Activated T-cell treated with anti-CD3 and anti-CD28 coated beads, Interleukin-2, amount 50 U/mL, for 72 hours (primary cell): ENCODE measurements at regions not wholly inside any gene's neighbourhood (a gene's known extent, or its start where the extent isn't known, plus 50 kb on each side); places are given as distances from the start of the nearest gene placed in this dataset.
"Not testable (repeated sequence)": the region's sequence is repeated elsewhere in the genome, so short reads cannot be mapped to it uniquely, and the experiment has no call there.

Source experiments
- ATAC-seq, 2 donors: fragments of 150-1000 bp; cut with Tn5 transposase; replicated peaks in 1 of 2; 2 replicates each; pipeline ENCODE4 v1.10.0; 2021; ENCODE audit warnings: moderate library complexity in 2 of 2, mild to moderate bottlenecking in 1 of 2
- DNase-seq, 2 donors: peaks; one replicate each; pipeline ENCODE4 v3.0.0; 2021 to 2022; ENCODE audit warnings: mixed read lengths in 1 of 2
- H3K27ac Mint-ChIP-seq: one replicate; pipeline ENCODE4 v1.8.0; 2022; ENCODE audit warnings: mild to moderate bottlenecking, moderate library complexity, mixed read lengths
- H3K27me3 Mint-ChIP-seq: one replicate; pipeline ENCODE4 v1.8.0; 2022; ENCODE audit warnings: low read depth, mixed read lengths
- H3K36me3 Mint-ChIP-seq, 2 donors: one replicate each; pipeline ENCODE4 v1.8.0; 2022; ENCODE audit warnings: mixed read lengths in 2 of 2, mild to moderate bottlenecking in 1 of 2; ENCODE audit not compliant: insufficient read depth in 2 of 2
- H3K4me1 Mint-ChIP-seq: one replicate; pipeline ENCODE4 v1.8.0; 2022; ENCODE audit warnings: low read depth, mixed read lengths
- H3K4me3 Mint-ChIP-seq, 2 donors: one replicate each; pipeline ENCODE4 v1.8.0; 2022; ENCODE audit warnings: mild to moderate bottlenecking in 2 of 2, mixed read lengths in 2 of 2, moderate library complexity in 2 of 2
- H3K9me3 Mint-ChIP-seq, 2 donors: one replicate each; pipeline ENCODE4 v1.8.0; 2022; ENCODE audit warnings: mixed read lengths in 2 of 2

DNA sequence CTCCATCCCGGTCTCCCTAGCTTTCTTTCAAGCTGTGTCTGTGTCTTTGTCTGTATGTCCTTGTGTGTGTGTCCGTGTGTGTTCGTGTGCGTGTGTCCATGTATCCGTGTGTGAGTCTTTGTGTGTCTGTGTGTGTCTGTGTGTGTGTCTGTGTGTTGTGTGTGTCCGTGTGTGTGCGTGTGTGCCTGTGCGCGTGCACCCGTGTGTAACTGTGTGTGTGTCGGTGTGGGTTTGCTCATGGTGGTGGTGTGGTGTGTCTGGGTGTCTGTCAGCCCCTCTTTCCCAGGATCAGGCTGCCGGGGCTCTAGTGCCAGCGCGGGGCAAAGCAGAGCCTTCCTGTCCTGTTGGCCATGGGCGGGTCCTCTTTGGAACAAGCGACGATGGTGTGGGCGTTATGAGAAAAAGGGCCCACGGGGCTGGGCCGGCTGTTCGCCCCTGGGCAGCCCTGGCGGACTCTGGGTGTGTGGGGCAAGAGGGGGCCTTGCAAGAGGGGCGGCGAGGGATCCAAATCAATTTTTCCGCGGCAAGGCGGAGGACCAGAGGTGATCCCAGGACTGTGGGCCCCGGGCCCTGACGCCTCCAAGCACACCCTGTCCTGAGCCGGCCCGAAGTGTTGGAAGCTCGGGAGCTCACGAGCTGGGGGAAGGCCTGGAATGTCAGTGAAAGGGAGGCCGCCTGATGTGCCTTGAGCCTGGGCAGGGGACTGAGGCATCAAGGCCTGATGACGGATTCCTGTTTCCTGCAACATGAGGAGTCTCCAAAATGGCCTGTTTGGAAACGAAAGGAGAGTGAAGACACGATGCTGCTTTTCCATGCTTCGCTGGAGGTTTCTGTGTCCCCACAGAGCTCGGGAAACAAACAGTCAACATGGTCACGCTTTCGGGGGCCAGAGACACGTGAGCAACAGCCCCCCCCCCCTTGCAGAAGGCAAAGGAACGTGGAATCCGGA, 3929.2 kb upstream of the OR11H1 start:
- no peak overlapping the region for H3K27ac Mint-ChIP-seq
- H3K27me3 Mint-ChIP-seq: no peaks in the 10 kb centered on the region
- H3K4me1 Mint-ChIP-seq: no peaks in the 10 kb centered on the region
- H3K4me3 Mint-ChIP-seq: no peak overlapping the region
- H3K9me3 Mint-ChIP-seq: peaks cover 8 to 11% of the 10 kb centered on the region in 2 donors
- no peak for DNase-seq
- ATAC-seq: no peak
- H3K36me3 Mint-ChIP-seq: peaks cover 12 to 16% of the 10 kb centered on the region in 2 donors

DNA sequence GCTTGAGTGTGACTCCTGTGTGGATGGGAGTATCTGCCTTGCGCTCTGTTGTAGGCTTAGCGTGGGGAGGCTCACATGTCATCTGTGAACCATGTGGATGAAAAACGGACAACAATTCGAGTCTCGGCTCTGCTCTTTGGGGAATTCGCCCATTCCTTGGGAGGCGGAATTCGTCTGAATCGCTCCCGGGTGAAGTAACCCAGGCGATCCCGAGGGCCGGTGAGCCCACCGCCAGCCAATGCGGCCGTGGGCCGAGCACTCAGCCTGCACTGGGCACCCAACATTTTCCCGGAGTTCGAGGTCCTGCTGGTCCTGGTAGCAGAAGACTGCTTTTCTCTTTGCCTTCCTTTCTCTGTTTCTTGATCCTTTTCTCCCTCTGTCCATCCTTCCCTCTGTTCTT, 3928.5 kb upstream of the OR11H1 start:
- not testable (repeated sequence) for H3K4me3 Mint-ChIP-seq, H3K4me1 Mint-ChIP-seq, ATAC-seq, H3K27ac Mint-ChIP-seq, DNase-seq, H3K27me3 Mint-ChIP-seq
- Mint-ChIP-seq H3K36me3 (peaks cover 13 to 16% of the 10 kb centered on the region in 2 donors), H3K9me3 (peaks cover 10 to 14% of the 10 kb centered on the region in 2 donors)

DNA sequence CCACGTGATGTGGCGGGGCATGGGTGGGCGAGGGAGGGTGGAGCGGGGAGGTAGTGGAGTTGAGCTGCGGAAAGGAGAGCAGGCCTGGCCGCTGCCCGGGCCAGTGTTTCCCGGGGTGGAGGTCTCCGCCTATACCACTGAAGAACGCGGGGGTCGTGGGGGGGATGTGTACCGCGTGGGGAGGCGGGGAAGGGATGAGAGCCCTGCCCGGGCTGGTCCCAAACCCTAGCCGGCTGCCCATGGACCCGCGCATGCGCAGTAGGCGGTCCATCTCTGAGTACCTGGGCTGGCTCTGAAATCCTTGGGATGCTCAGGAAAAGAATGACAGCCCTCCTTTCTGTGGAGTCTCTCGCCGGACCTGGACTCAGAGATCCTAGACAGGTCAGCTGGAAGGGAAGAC, 3927.8 kb upstream of the OR11H1 start:
- H3K4me3 Mint-ChIP-seq, ATAC-seq, DNase-seq, H3K27me3 Mint-ChIP-seq, H3K4me1 Mint-ChIP-seq, H3K27ac Mint-ChIP-seq: not testable (repeated sequence)
- Mint-ChIP-seq H3K9me3 (peaks cover 10 to 12% of the 10 kb centered on the region in 2 donors), H3K36me3 (peaks cover 13 to 16% of the 10 kb centered on the region in 2 donors)

DNA sequence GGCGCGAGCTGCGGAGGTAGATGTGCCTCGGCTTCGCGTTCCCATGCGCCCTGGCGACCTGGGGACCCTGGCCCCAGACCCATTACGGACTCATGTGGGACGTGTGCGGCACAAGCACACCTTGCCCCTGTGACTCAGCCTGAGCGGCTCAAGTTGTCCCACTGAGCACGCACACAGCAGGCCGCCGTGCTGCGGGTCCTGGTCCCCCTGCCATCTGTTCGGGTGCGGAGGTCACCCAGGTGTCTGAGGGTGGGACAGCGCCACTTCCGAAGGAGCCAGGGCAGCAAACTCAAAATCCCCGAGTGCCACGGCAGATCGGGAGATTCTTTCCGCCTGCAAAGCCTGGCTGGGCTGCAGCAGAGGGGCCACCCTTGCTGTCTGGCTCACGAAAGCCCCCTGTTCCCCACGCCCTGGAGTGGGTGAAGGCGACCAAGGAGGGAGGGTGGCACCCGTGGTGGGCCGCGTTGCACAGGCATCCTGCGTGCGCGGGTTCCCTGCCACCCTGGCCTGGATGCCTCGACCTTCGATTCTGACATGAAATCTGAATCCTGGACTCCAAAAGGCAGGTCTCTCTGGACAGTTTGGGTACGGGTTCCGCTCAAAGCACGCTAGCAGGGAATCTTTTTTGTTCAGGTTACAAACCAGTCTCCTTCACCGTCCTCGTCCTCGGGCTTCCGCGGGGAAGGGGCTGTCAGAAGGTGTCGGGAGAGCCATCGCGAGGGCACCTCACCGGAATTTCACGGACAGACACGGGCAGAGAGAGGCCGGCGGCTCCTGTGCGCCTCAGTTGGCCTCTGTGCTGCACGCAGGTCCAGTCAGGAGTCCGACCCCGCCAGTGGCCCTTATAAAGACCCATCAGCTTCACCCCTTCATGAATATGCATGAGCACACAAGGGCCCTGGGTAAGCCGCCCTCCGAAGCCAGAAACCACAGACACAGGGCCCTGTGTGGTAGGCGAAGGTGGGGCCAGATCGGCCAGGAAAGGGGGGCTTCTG, 3926.8 kb upstream of the OR11H1 start:
- not testable (repeated sequence) for H3K4me1 Mint-ChIP-seq, DNase-seq, H3K27me3 Mint-ChIP-seq, H3K4me3 Mint-ChIP-seq, ATAC-seq, H3K27ac Mint-ChIP-seq
- Mint-ChIP-seq H3K36me3 (peaks cover 15 to 16% of the 10 kb centered on the region in 2 donors), H3K9me3 (peaks cover 8 to 14% of the 10 kb centered on the region in 2 donors)

DNA sequence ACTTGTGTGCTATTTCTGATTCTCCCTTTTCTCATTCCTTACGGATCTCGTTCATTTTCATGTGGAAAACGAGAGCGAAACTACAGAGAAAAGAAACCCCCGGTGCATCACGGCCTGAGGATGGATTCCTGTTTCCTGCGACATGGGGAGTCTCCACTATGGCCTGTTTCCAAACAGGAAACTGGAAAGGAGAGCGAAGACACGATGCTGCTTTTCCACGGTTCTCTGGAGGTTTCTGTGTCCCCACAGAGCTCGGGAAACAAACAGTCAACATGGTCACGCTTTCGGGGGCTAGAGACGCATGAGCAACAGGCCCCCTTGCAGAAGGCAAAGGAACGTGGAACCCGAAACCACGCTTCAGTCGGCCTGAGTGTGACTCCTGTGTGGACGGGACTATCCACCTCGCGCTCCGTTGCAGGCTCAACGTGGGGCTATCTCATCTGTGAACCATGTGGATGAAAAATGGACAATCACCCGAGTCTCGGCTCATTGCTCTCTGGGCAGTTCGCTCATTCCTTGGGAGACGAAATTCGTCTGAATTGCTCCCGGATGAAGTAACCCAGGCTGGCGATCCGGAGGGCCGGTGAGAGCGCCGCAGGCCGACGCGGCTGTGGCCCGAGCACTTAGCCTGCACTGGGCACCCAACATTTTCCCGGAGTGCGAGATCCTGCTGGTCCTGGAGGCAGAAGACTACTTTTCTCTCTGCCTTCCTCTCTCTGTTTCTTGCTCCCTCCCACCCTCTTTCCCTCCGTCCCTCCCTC, 3923.2 kb upstream of the OR11H1 start:
- not testable (repeated sequence) for DNase-seq, H3K4me1 Mint-ChIP-seq, ATAC-seq, H3K27me3 Mint-ChIP-seq, H3K4me3 Mint-ChIP-seq, H3K27ac Mint-ChIP-seq
- Mint-ChIP-seq H3K36me3 (peaks cover 9 to 12% of the 10 kb centered on the region in 2 donors), H3K9me3 (peaks cover 6 to 11% of the 10 kb centered on the region in 2 donors)

DNA sequence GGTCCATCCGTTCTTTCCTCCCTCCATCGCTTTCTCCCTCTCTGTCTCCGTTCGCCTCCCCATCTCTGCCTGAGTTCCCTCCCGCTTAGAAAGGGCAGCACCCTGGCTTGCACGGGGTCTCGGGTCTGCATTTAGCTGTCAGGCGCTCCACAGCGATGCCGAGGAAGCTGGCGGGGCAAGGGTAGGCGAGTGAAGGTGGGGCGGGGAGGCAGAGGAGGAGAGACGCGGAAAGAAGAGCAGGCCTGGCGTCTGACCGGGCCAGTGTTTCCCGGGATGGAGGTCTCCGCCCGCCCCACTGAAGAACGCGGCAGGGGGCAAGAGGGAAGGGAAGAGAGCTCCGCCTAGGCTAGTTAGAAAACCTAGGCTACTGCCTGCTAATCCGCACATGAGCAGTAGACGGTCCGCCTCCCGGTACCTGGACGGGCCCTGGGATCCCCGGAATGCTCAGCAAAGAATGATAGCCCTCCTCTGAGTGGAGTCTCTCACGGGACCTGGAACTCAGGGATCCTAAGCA, 3922.5 kb upstream of the OR11H1 start:
- ATAC-seq: no peak
- no peaks in the 10 kb centered on the region for H3K27me3 Mint-ChIP-seq

DNA sequence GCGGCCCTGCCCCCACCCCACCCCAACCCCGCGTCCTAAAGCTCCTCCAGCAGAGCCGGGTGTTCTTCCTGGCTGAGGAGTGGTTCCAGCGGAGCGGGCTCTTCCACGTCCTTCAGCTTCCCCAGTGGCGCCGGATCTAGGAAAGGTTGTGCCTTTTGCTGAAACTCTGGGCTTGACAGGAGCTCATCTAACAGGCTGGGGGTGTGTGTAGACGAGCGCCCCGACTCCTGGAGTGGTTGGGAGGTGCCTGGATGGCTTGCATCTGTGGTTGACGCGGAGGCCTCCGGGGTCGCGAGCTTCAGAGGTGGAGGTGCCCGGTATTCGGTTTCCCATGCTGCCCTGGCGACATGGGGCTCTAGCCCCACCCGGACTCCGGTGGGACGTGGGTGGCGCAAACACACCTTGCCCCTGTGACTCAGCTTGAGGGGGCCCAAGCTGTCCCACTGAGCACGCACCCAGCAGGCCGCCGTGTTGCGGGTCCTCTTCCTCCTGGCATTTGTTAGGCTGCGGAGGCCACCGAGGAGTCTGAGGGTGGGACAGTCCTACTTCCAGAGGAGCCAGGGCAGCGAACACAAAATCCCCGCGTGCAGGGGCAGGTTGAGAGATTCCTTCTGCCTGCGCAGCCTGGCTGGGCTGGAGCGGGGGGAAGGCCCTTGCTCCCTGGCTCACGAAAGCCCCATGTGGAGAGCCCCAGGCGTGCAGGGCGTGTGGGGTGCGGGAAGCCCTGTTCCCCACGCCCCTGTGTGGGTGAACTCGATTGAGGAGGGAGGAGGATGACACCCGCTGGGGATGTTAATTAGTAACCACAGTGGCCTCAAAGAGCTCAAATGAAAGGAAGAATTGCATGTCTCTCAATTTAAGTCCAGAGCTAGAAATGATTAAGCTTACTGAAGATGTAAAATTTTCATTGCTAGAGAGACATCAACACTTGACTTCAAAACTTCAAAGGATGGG, 3921.7 kb upstream of the OR11H1 start:
- H3K4me1 Mint-ChIP-seq, DNase-seq, H3K4me3 Mint-ChIP-seq, ATAC-seq, H3K27ac Mint-ChIP-seq, H3K27me3 Mint-ChIP-seq: not testable (repeated sequence)
- Mint-ChIP-seq H3K36me3 (peaks cover 14 to 17% of the 10 kb centered on the region in 2 donors), H3K9me3 (peaks cover 12 to 19% of the 10 kb centered on the region in 2 donors)

More for the DNA sequence above, 3922.5 kb upstream of the OR11H1 start:
- Mint-ChIP-seq H3K4me1 (no peaks in the 10 kb centered on the region), H3K4me3 (no peak overlapping the region), H3K27ac (no peak overlapping the region), H3K36me3 (peaks cover 11 to 16% of the 10 kb centered on the region in 2 donors), H3K9me3 (peaks cover 7 to 16% of the 10 kb centered on the region in 2 donors)
- no peak for DNase-seq

DNA sequence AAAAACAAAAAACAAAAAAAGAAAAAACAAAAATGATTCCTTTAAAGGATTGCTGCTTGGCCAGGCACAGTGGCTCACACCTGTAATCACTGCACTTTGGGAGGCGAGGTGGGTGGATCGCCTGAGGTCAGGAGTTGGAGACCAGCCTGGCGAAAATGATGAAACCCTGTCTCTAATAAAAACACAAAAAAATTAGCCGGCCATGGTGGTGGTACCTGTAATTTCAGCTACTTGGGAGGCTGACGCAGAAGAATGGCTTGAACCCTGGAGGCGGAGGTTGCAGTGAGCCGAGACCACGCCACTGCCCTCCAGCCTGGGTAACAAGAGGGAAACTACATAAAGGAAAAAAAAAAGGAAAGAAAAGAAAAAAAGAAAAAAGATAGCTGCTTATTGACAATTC, 3920.8 kb upstream of the OR11H1 start:
- DNase-seq, ATAC-seq, H3K27me3 Mint-ChIP-seq, H3K4me3 Mint-ChIP-seq, H3K27ac Mint-ChIP-seq, H3K4me1 Mint-ChIP-seq: not testable (repeated sequence)
- Mint-ChIP-seq H3K9me3 (peaks cover 12 to 25% of the 10 kb centered on the region in 2 donors), H3K36me3 (peaks cover 11 to 15% of the 10 kb centered on the region in 2 donors)

DNA sequence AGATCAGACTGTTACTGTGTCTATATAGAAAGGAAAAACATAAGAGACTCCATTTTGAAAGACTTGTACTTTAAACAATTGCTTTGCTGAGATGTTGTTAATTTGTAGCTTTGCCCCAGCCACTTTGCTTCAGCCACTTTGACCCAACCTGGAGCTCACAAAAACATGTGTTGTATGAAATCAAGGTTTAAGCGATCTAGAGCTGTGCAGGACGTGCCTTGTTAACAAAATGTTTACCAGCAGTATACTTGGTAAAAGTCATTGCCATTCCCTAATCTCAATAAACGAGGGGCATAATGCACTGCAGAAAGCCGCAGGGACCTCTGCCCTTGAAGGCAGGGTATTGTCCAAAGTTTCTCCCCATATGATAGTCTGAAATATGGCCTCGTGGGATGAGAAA, 3919.5 kb upstream of the OR11H1 start:
- ATAC-seq, H3K4me1 Mint-ChIP-seq, H3K4me3 Mint-ChIP-seq, H3K27me3 Mint-ChIP-seq, H3K27ac Mint-ChIP-seq, DNase-seq: not testable (repeated sequence)
- Mint-ChIP-seq H3K9me3 (peaks cover 13 to 29% of the 10 kb centered on the region in 2 donors), H3K36me3 (peaks cover 11 to 19% of the 10 kb centered on the region in 2 donors)

DNA sequence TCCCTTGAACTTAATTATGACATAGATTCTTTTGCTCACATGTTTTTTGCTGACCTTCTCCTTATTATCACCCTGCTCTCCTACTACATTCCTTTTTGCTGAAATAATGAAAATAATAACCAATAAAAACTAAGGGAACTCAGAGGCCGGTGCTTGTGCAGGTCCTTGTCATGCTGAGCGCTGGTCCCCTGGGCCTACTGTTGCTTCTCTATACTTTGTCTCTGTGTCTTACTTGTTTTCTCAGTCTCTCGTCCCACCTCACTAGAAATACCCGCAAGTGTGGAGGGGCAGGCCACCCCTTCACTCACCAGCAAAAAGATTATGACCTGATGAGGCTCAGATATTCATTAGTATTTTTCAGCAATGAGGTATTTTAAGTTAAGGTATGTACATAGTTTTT, 3918.8 kb upstream of the OR11H1 start:
- H3K27ac Mint-ChIP-seq, ATAC-seq, H3K4me1 Mint-ChIP-seq, DNase-seq, H3K4me3 Mint-ChIP-seq, H3K27me3 Mint-ChIP-seq: not testable (repeated sequence)
- H3K9me3 Mint-ChIP-seq: peaks cover 11 to 26% of the 10 kb centered on the region in 2 donors
- peaks cover 10 to 24% of the 10 kb centered on the region in 2 donors for H3K36me3 Mint-ChIP-seq

DNA sequence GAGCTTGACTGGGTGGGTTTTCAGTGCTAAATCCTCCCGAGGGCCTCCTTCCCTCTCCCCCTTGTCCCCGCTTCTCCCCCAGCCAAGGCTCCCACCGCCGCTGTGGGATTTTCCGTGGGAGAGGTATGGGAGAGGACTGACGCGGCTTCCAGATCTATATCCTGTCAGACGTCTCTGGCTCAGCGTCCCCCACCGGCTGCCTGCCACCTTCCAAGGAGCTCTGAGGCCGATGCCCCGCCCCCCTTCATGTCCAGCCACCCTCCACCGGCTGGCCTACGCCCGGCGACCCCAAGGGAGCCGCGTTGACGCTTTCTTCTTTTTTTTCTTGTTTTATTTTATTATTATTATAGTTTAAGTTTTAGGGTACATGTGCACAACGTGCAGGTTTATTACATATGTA, 3916.7 kb upstream of the OR11H1 start:
- peaks cover 16 to 32% of the 10 kb centered on the region in 2 donors for H3K36me3 Mint-ChIP-seq

More for the DNA sequence above, 3916.7 kb upstream of the OR11H1 start:
- H3K9me3 Mint-ChIP-seq: peaks cover 17 to 33% of the 10 kb centered on the region in 2 donors
- H3K27ac Mint-ChIP-seq, H3K4me3 Mint-ChIP-seq, H3K4me1 Mint-ChIP-seq, DNase-seq, ATAC-seq, H3K27me3 Mint-ChIP-seq: not testable (repeated sequence)
